ENCODE measurements at regions not wholly inside any gene's neighbourhood (a gene's known extent, or its start where the extent isn't known, plus 50 kb on each side); places are given as distances from the start of the nearest gene placed in this dataset.

- no peak for TF ChIP-seq SREBF2 (IDR thresholded peaks at IDR 0.05; ENCODE audit: low read length)
Observed at GRCh38 chr6:88370127-88370710, 204.1 kb upstream of the CNR1 start (continued).

- ChIA-PET RAD21 (ENCODE audit: unreplicated experiment) (no interaction called here), CTCF (no interaction called here), POLR2A (no interaction called here), SMC1A (ENCODE audit: uncharacterized antibody, unreplicated experiment) (interaction anchor here (1.5 kb wide), 1 partner anchor 14 kb away, joined by 3 read pairs; no protein-coding TSS in a partner anchor)
- WGBS (ENCODE audit: insufficient coverage, insufficient replicate concordance, low lambda C conversion rate, missing lambda C conversion rate), result 16% methylated on average over 3 of the region's 3 CpGs
- no peak overlapping the region for H3K4me3 ChIP-seq
- H3K27ac ChIP-seq (ENCODE audit: control insufficient read depth, insufficient read depth), result no peak overlapping the region
- no peaks in the 10 kb centered on the region for H3K36me3 ChIP-seq (ENCODE audit: control insufficient read depth in 2 of 2, insufficient read depth in 2 of 2, low read length in 1 of 2)
- no peaks in the 10 kb centered on the region for H3K27me3 ChIP-seq (replicated peaks in 1 of 2; ENCODE audit: control insufficient read depth in 2 of 2, insufficient read depth in 2 of 2, low read length in 1 of 2)
- no peaks in the 10 kb centered on the region for H3K79me2 ChIP-seq (ENCODE audit: control insufficient read depth, insufficient read depth, low read length)
- intact Hi-C loops (cut with micrococcal nuclease; ENCODE audit: unreplicated experiment) (no loop called here), in situ Hi-C loops (cut with MboI) (no loop called here)
- no peak overlapping the region for H3K4me2 ChIP-seq (ENCODE audit: control insufficient read depth, insufficient read depth)
- H2AFZ ChIP-seq (ENCODE audit: control insufficient read depth, low read depth, low read length), result no peak overlapping the region
- FAIRE-seq (no peak), ATAC-seq (no peak), DNase-seq (ENCODE audit: low read depth, low spot score) (no peak)
- no TSS peak for BruUV-seq (replicated peaks)
- H3K9ac ChIP-seq (ENCODE audit: control insufficient read depth, insufficient read depth, low read length), result no peak overlapping the region
- TF ChIP-seq BACH1 (IDR thresholded peaks at IDR 0.05; ENCODE audit: borderline replicate concordance) (no peak), RELA (IDR thresholded peaks at IDR 0.05; ENCODE audit: borderline replicate concordance, partially characterized antibody) (no peak), NR2F1 (conservative IDR thresholded peaks at IDR 0.05) (no peak), NBN (IDR thresholded peaks at IDR 0.05) (no peak)
- no peaks in the 10 kb centered on the region for H3K4me1 ChIP-seq (ENCODE audit: control insufficient read depth, insufficient read depth, low read length)
- H4K20me1 ChIP-seq (ENCODE audit: control insufficient read depth, insufficient read depth), result no peaks in the 10 kb centered on the region
- H3K9me3 ChIP-seq (replicated peaks; ENCODE audit: control insufficient read depth, insufficient read depth, low read length), result no peaks in the 10 kb centered on the region
Observed at GRCh38 chr6:88369262-88369661, 203.1 kb upstream of the CNR1 start.

- no peak overlapping the region for H3K4me3 ChIP-seq
- ATAC-seq, result no peak
- no peaks in the 10 kb centered on the region for H3K27me3 ChIP-seq (replicated peaks in 1 of 2; ENCODE audit: control insufficient read depth in 2 of 2, insufficient read depth in 2 of 2, low read length in 1 of 2)
- no peaks in the 10 kb centered on the region for H4K20me1 ChIP-seq (ENCODE audit: control insufficient read depth, insufficient read depth)
- H3K36me3 ChIP-seq (ENCODE audit: control insufficient read depth in 2 of 2, insufficient read depth in 2 of 2, low read length in 1 of 2), result no peaks in the 10 kb centered on the region
- BruUV-seq (replicated peaks), result no TSS peak
- no peak overlapping the region for H3K27ac ChIP-seq (ENCODE audit: control insufficient read depth, insufficient read depth)
- no peaks in the 10 kb centered on the region for H3K4me1 ChIP-seq (ENCODE audit: control insufficient read depth, insufficient read depth, low read length)
- FAIRE-seq, result no peak
- H3K79me2 ChIP-seq (ENCODE audit: control insufficient read depth, insufficient read depth, low read length), result no peaks in the 10 kb centered on the region
- H2AFZ ChIP-seq (ENCODE audit: control insufficient read depth, low read depth, low read length), result no peak overlapping the region
- no peak overlapping the region for H3K9ac ChIP-seq (ENCODE audit: control insufficient read depth, insufficient read depth, low read length)
- SMC1A ChIA-PET (ENCODE audit: uncharacterized antibody, unreplicated experiment), result interaction anchor here (1.5 kb wide), 1 partner anchor 15 kb away, joined by 3 read pairs; no protein-coding TSS in a partner anchor
- no peak overlapping the region for H3K4me2 ChIP-seq (ENCODE audit: control insufficient read depth, insufficient read depth)
- WGBS (ENCODE audit: insufficient coverage, insufficient replicate concordance, low lambda C conversion rate, missing lambda C conversion rate), result 31% methylated on average over 2 of the region's 2 CpGs
- DNase-seq (ENCODE audit: low read depth, low spot score), result no peak
- intact Hi-C loops (cut with micrococcal nuclease; ENCODE audit: unreplicated experiment), result no loop called here
- CTCF ChIA-PET, result no interaction called here
- in situ Hi-C loops (cut with MboI), result no loop called here
- TF ChIP-seq RAD51 (IDR thresholded peaks at IDR 0.05) (no peak), KDM1A (IDR thresholded peaks at IDR 0.05; ENCODE audit: borderline replicate concordance) (no peak), KAT2A (conservative IDR thresholded peaks at IDR 0.05; ENCODE audit: control insufficient read depth, low read depth, low read length) (no peak), RCOR1 (conservative IDR thresholded peaks at IDR 0.05; ENCODE audit: low read depth, low read length) (no peak), FOS (IDR thresholded peaks at IDR 0.05; ENCODE audit: borderline replicate concordance, extremely low read depth, insufficient read length) (no peak), MTA3 (IDR thresholded peaks at IDR 0.05; ENCODE audit: borderline replicate concordance, low read length) (no peak), POLR2AphosphoS5 (IDR thresholded peaks at IDR 0.05; ENCODE audit: low read length) (no peak)
- RAD21 ChIA-PET (ENCODE audit: unreplicated experiment), result no interaction called here
- H3K9me3 ChIP-seq (replicated peaks; ENCODE audit: control insufficient read depth, insufficient read depth, low read length), result no peaks in the 10 kb centered on the region
- POLR2A ChIA-PET, result no interaction called here
Observed at GRCh38 chr6:88368071-88368787, 202.1 kb upstream of the CNR1 start.
